ENCODE measurements at regions not wholly inside any gene's neighbourhood (a gene's known extent, or its start where the extent isn't known, plus 50 kb on each side); places are given as distances from the start of the nearest gene placed in this dataset.
A peak's percentile ranks its signal among the peaks of the same experiment; 100 is the strongest.

DNA sequence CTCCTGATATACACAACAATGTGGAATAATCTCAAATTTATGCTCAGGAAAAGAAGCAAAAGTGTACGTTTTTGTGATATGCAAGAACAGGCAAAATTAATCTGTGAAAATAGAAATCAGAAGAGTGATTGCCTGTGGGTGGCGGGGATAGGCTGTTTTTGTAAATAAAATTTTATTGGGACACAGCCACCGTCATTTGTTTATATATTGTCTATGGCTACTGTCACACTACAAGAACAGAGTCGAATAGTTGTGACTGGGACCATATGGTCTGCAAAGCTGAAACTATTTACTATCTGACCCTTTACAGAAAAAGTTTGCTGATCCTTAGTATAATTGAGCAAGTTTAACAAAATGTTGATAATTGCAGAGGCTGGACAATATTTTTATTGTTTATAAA, 269.5 kb upstream of the HTR2A start:
- no peak for TF ChIP-seq CTCF (IDR thresholded peaks at IDR 0.05; ENCODE audit: insufficient read depth, low read length, severe bottlenecking)
- Histone ChIP-seq H3K27me3 (ENCODE audit: control insufficient read depth, insufficient read depth, low read length) (no peaks in the 10 kb centered on the region), H3K4me3 (ENCODE audit: low read depth, low read length) (no peak overlapping the region), H3K36me3 (ENCODE audit: control insufficient read depth, insufficient read depth, low read length) (no peaks in the 10 kb centered on the region)
- FAIRE-seq (no peak), DNase-seq (ENCODE audit: low read depth) (no peak)

GRCh38 chr13:47159853-47160550, 263.1 kb upstream of the HTR2A start:
- Histone ChIP-seq H3K4me3 (ENCODE audit: low read depth, low read length) (no peak overlapping the region), H3K27me3 (ENCODE audit: control insufficient read depth, insufficient read depth, low read length) (no peaks in the 10 kb centered on the region), H3K36me3 (ENCODE audit: control insufficient read depth, insufficient read depth, low read length) (no peaks in the 10 kb centered on the region)
- DNase-seq (ENCODE audit: low read depth): no peak
- FAIRE-seq: no peak
- no peak for TF ChIP-seq CTCF (IDR thresholded peaks at IDR 0.05; ENCODE audit: insufficient read depth, low read length, severe bottlenecking)

DNA sequence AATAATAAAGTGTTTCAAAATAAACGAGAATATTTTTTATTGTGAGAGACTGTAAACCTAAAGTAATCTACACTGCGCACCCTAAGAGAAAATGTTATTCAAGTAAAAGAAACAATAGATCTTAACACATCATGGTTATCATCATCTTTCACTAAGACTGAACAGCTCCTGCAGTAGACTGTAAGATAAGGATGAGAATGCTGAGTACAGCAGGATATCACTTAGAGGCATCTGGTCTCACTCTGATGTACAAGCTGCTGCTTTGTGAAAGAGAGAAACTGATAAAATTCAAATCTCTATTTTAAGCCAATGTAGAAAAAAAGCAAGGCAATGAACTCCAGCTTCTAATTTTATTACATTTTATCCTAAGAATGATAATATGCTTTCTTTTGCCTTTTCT, 261.7 kb upstream of the HTR2A start:
- TF ChIP-seq CTCF (IDR thresholded peaks at IDR 0.05; ENCODE audit: insufficient read depth, low read length, severe bottlenecking): no peak
- Histone ChIP-seq H3K36me3 (ENCODE audit: control insufficient read depth, insufficient read depth, low read length) (no peaks in the 10 kb centered on the region), H3K4me3 (ENCODE audit: low read depth, low read length) (no peak overlapping the region), H3K27me3 (ENCODE audit: control insufficient read depth, insufficient read depth, low read length) (no peaks in the 10 kb centered on the region)
- DNase-seq (ENCODE audit: low read depth) (no peak), FAIRE-seq (no peak)

- Histone ChIP-seq H3K36me3 (ENCODE audit: control insufficient read depth, insufficient read depth, low read length) (no peaks in the 10 kb centered on the region), H3K4me3 (ENCODE audit: low read depth, low read length) (no peak overlapping the region), H3K27me3 (ENCODE audit: control insufficient read depth, insufficient read depth, low read length) (no peaks in the 10 kb centered on the region)
- FAIRE-seq: no peak
- DNase-seq (ENCODE audit: low read depth): peak; percentile 21
- no peak for TF ChIP-seq CTCF (IDR thresholded peaks at IDR 0.05; ENCODE audit: insufficient read depth, low read length, severe bottlenecking)
These were observed 251.7 kb upstream of the HTR2A start for GRCh38 chr13:47148543-47148942.

DNA sequence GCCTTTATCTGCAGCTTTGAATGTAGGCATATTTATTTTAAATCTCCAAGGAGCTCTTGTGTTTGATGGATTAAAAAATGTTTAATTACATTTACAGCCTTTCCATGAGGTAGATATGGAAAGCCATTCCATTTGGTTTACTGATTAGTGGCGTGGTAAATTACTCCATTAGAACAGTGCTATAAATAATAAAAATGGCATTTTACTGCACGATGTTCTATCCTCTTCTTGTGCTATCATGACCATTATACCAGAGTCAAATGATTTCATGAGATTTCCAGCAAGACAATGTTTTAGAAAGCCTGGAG, 250.9 kb upstream of the HTR2A start:
- H3K4me3 ChIP-seq (ENCODE audit: low read depth, low read length): no peak overlapping the region
- no peak for FAIRE-seq

More for the DNA sequence above, 250.9 kb upstream of the HTR2A start:
- TF ChIP-seq CTCF (IDR thresholded peaks at IDR 0.05; ENCODE audit: insufficient read depth, low read length, severe bottlenecking): no peak
- no peak for DNase-seq (ENCODE audit: low read depth)
- H3K36me3 ChIP-seq (ENCODE audit: control insufficient read depth, insufficient read depth, low read length): no peaks in the 10 kb centered on the region
- H3K27me3 ChIP-seq (ENCODE audit: control insufficient read depth, insufficient read depth, low read length): no peaks in the 10 kb centered on the region
